Right lobe of liver (tissue), 4 donors: ENCODE measurements at regions not wholly inside any gene's neighbourhood (a gene's known extent, or its start where the extent isn't known, plus 50 kb on each side); places are given as distances from the start of the nearest gene placed in this dataset.

Source experiments
- CTCF ChIP-seq, 4 donors: fragments of 200-600 bp in 3 of 4; fragments of 450-650 bp in 1 of 4; IDR thresholded peaks; one replicate each; pipeline versions ENCODE4 v1.5.1 to v1.8.0; 2016 to 2022; ENCODE audit warnings: antibody characterized with exemption in 4 of 4, mild to moderate bottlenecking in 2 of 4
- POLR2A ChIP-seq: fragments of 450-650 bp; IDR thresholded peaks from one replicate; pipeline ENCODE4 v1.6.1; 2017; ENCODE audit warnings: antibody characterized with exemption, mild to moderate bottlenecking
- donor health status: DM: no; HTN: no; CAD: no.
- donor health status: DM: no; HTN: no; CAD: no.
- donor health status: DM: no; HTN: yes; CAD: no.

DNA sequence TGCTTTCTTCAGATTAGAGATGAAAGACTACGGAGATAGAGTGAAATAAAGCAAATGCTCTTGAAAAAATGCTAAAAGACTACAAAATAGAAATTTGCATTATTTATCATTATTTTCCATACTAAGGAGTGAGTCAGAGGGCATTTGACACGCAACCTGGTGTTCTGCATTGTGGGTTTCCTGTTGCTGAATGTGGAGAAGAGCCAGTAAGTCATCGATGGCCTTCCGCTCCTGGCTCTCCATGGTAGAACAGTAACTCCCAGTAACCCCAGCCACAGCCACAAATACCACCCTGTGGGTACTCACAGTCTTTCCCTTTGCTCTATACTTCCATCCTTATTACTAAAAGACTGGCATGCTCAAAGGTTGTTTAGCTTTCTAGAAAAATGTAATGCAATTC is 61.5 kb downstream of the CGGBP1 start:
- TF ChIP-seq CTCF (IDR thresholded peaks at IDR 0.05) (no peak), POLR2A (no peak)
